Activated CD4-positive, alpha-beta T cell treated with anti-CD3 and anti-CD28 coated beads, Interleukin-2, amount 50 U/mL, for 48 hours (primary cell): ENCODE measurements at regions not wholly inside any gene's neighbourhood (a gene's known extent, or its start where the extent isn't known, plus 50 kb on each side); places are given as distances from the start of the nearest gene placed in this dataset.

Experiments used
- DNase-seq, 2 experiments: peaks; one replicate each; pipeline ENCODE4 v3.0.0-alpha.2; 2020

GRCh38 chr5:161235569-161235968 is 311.0 kb downstream of the GABRB2 start:
- DNase-seq, result no peak

- no peak for DNase-seq
These were observed 313.0 kb downstream of the GABRB2 start for GRCh38 chr5:161233553-161233952.

GRCh38 chr5:161230221-161230620 is 316.3 kb downstream of the GABRB2 start:
- no peak for DNase-seq

GRCh38 chr5:161219816-161220215 is 326.7 kb downstream of the GABRB2 start:
- DNase-seq, result no peak

GRCh38 chr5:161216877-161217276 is 329.6 kb downstream of the GABRB2 start:
- DNase-seq, result no peak

GRCh38 chr5:161212123-161212712 is 334.3 kb downstream of the GABRB2 start:
- no peak for DNase-seq

GRCh38 chr5:161201558-161201957 is 345.0 kb downstream of the GABRB2 start:
- DNase-seq, result no peak

GRCh38 chr5:161190778-161191177 is 338.8 kb upstream of the ATP10B start:
- no peak for DNase-seq

- no peak for DNase-seq
These were observed 338.1 kb upstream of the ATP10B start for GRCh38 chr5:161190086-161190485.

- DNase-seq, result no peak
These were observed 337.4 kb upstream of the ATP10B start for GRCh38 chr5:161189452-161189851.

GRCh38 chr5:161183559-161183958 is 331.5 kb upstream of the ATP10B start:
- no peak for DNase-seq

GRCh38 chr5:161176221-161176620 is 324.2 kb upstream of the ATP10B start:
- DNase-seq, result no peak

GRCh38 chr5:161169776-161170175 is 317.8 kb upstream of the ATP10B start:
- no peak for DNase-seq

- no peak for DNase-seq
These were observed 315.2 kb upstream of the ATP10B start for GRCh38 chr5:161167016-161167767.

- DNase-seq, result no peak
These were observed 314.1 kb upstream of the ATP10B start for GRCh38 chr5:161165998-161166660.

GRCh38 chr5:161157925-161158324 is 305.9 kb upstream of the ATP10B start:
- no peak for DNase-seq

GRCh38 chr5:161155451-161155850 is 303.4 kb upstream of the ATP10B start:
- no peak for DNase-seq

- no peak for DNase-seq
These were observed 300.5 kb upstream of the ATP10B start for GRCh38 chr5:161152415-161152940.

GRCh38 chr5:161150441-161150988 is 298.5 kb upstream of the ATP10B start:
- DNase-seq, result no peak

- DNase-seq, result no peak
These were observed 297.1 kb upstream of the ATP10B start for GRCh38 chr5:161149078-161149477.

- DNase-seq, result no peak
These were observed 286.9 kb upstream of the ATP10B start for GRCh38 chr5:161138751-161139455.

GRCh38 chr5:161134956-161135355 is 282.9 kb upstream of the ATP10B start:
- no peak for DNase-seq

- no peak for DNase-seq
These were observed 282.1 kb upstream of the ATP10B start for GRCh38 chr5:161134083-161134482.
